ENCODE measurements at regions not wholly inside any gene's neighbourhood (a gene's known extent, or its start where the extent isn't known, plus 50 kb on each side); places are given as distances from the start of the nearest gene placed in this dataset.

- TF ChIP-seq POLR2AphosphoS5 (IDR thresholded peaks at IDR 0.05), result no peak
- TF ChIP-seq, protein P1, sequence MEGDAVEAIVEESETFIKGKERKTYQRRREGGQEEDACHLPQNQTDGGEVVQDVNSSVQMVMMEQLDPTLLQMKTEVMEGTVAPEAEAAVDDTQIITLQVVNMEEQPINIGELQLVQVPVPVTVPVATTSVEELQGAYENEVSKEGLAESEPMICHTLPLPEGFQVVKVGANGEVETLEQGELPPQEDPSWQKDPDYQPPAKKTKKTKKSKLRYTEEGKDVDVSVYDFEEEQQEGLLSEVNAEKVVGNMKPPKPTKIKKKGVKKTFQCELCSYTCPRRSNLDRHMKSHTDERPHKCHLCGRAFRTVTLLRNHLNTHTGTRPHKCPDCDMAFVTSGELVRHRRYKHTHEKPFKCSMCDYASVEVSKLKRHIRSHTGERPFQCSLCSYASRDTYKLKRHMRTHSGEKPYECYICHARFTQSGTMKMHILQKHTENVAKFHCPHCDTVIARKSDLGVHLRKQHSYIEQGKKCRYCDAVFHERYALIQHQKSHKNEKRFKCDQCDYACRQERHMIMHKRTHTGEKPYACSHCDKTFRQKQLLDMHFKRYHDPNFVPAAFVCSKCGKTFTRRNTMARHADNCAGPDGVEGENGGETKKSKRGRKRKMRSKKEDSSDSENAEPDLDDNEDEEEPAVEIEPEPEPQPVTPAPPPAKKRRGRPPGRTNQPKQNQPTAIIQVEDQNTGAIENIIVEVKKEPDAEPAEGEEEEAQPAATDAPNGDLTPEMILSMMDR (IDR thresholded peaks at IDR 0.05), result no peak
Observed at GRCh38 chrX:40897718-40898270, 162.5 kb upstream of the MED14 start.
